GM23338 (cell line): ENCODE measurements at regions not wholly inside any gene's neighbourhood (a gene's known extent, or its start where the extent isn't known, plus 50 kb on each side); places are given as distances from the start of the nearest gene placed in this dataset.

Experiments used
- ATAC-seq: fragments of 200-7000 bp; cut with Tn5 transposase; 3 replicates; pipeline ENCODE4 v1.9.1; 2020
- DNase-seq: peaks from one replicate; pipeline ENCODE4 v3.0.0-alpha.2; 2015; ENCODE audit warnings: low spot score
- H2AFZ ChIP-seq: fragments of 200-600 bp; sonication (generic); 2 replicates; pipeline ENCODE4 v1.8.0; 2016; ENCODE audit warnings: antibody characterized with exemption, mild to moderate bottlenecking, moderate library complexity
- H3F3A ChIP-seq: fragments of 200-600 bp; sonication (generic); replicated peaks from 2 replicates; pipeline ENCODE4 v1.8.0; 2017; ENCODE audit warnings: antibody characterized with exemption, mixed run types, low read depth
- H3K27ac ChIP-seq: fragments of 200-600 bp; sonication (generic); 2 replicates; pipeline ENCODE4 v1.6.1; 2016; ENCODE audit warnings: low read depth
- H3K27me3 ChIP-seq: fragments of 200-600 bp; sonication (generic); 2 replicates; pipeline ENCODE4 v1.8.0; 2016; ENCODE audit warnings: mild to moderate bottlenecking, mixed run types, moderate library complexity; ENCODE audit not compliant: insufficient read depth
- H3K36me3 ChIP-seq: fragments of 200-600 bp; sonication (generic); 2 replicates; pipeline ENCODE4 v1.8.0; 2016; ENCODE audit warnings: mild to moderate bottlenecking; ENCODE audit not compliant: insufficient read depth
- H3K4me1 ChIP-seq: fragments of 200-600 bp; sonication (generic); 2 replicates; pipeline ENCODE4 v1.8.0; 2016; ENCODE audit warnings: mild to moderate bottlenecking, moderate library complexity; ENCODE audit not compliant: insufficient read depth
- H3K4me2 ChIP-seq: fragments of 200-600 bp; sonication (generic); 2 replicates; pipeline ENCODE4 v1.7.1; 2017; ENCODE audit warnings: mixed run types
- H3K4me3 ChIP-seq: fragments of 200-600 bp; sonication (generic); 2 replicates; pipeline ENCODE4 v1.6.1; 2016; ENCODE audit warnings: mixed run types
- H3K79me2 ChIP-seq: fragments of 200-600 bp; sonication (generic); replicated peaks from 2 replicates; pipeline ENCODE4 v1.8.0; 2017; ENCODE audit warnings: mild to moderate bottlenecking; ENCODE audit not compliant: insufficient read depth
- H3K9me2 ChIP-seq: fragments of 200-600 bp; sonication (generic); 2 replicates; pipeline ENCODE4 v1.8.0; 2017; ENCODE audit not compliant: insufficient read depth
- H4K20me1 ChIP-seq: fragments of 200-600 bp; sonication (generic); replicated peaks from 2 replicates; pipeline ENCODE4 v1.8.0; 2017; ENCODE audit warnings: mild to moderate bottlenecking; ENCODE audit not compliant: insufficient read depth
- H3K27ac Mint-ChIP-seq: 2 replicates; pipeline ENCODE4 v1.8.0; 2020; ENCODE audit warnings: inconsistent platforms, mild to moderate bottlenecking, moderate library complexity, mixed read lengths
- H3K27me3 Mint-ChIP-seq: 3 replicates; pipeline ENCODE4 v1.8.0; 2022; ENCODE audit warnings: low read depth, mild to moderate bottlenecking, moderate library complexity, mixed read lengths, inconsistent platforms; ENCODE audit not compliant: insufficient read depth, poor library complexity
- H3K36me3 Mint-ChIP-seq: 3 replicates; pipeline ENCODE4 v1.8.0; 2021; ENCODE audit warnings: low read depth, mild to moderate bottlenecking, inconsistent platforms, moderate library complexity, mixed read lengths
- H3K4me1 Mint-ChIP-seq: 3 replicates; pipeline ENCODE4 v1.8.0; 2020; ENCODE audit warnings: mild to moderate bottlenecking, inconsistent platforms, mixed read lengths
- H3K4me3 Mint-ChIP-seq: 3 replicates; pipeline ENCODE4 v1.8.0; 2021; ENCODE audit warnings: moderate library complexity, mild to moderate bottlenecking, inconsistent platforms, mixed read lengths
- H3K9me3 Mint-ChIP-seq: 3 replicates; pipeline ENCODE4 v1.8.0; 2020; ENCODE audit warnings: moderate library complexity, mild to moderate bottlenecking, inconsistent platforms, mixed read lengths
- JUNB ChIP-seq: IDR thresholded peaks from one replicate; pipeline ENCODE4 v1.6.1; 2016; ENCODE audit warnings: antibody characterized with exemption; ENCODE audit not compliant: unreplicated experiment
- POLR2AphosphoS5 ChIP-seq: IDR thresholded peaks from 2 replicates; pipeline ENCODE4 v1.6.1; 2016; ENCODE audit warnings: antibody characterized with exemption, low read depth
- STAT1 ChIP-seq: IDR thresholded peaks from one replicate; pipeline ENCODE4 v1.6.1; 2016; ENCODE audit warnings: antibody characterized with exemption; ENCODE audit not compliant: unreplicated experiment
- ZNF331 ChIP-seq: fragments of 250-450 bp; sonication (Bioruptor Pico); IDR thresholded peaks from 2 replicates; pipeline ENCODE4 v1.5.0; 2020; ENCODE audit warnings: low read depth, mild to moderate bottlenecking, moderate library complexity
- TF ChIP-seq, protein P1 (sequence below): fragments of 250-450 bp; sonication (Bioruptor Pico); IDR thresholded peaks from 2 replicates; pipeline ENCODE4 v1.5.0; 2020; ENCODE audit warnings: mild to moderate bottlenecking, moderate library complexity
- TF ChIP-seq, protein P2 (sequence below): IDR thresholded peaks from one replicate; pipeline ENCODE4 v1.6.1; 2018; ENCODE audit warnings: antibody characterized with exemption; ENCODE audit not compliant: unreplicated experiment

DNA sequence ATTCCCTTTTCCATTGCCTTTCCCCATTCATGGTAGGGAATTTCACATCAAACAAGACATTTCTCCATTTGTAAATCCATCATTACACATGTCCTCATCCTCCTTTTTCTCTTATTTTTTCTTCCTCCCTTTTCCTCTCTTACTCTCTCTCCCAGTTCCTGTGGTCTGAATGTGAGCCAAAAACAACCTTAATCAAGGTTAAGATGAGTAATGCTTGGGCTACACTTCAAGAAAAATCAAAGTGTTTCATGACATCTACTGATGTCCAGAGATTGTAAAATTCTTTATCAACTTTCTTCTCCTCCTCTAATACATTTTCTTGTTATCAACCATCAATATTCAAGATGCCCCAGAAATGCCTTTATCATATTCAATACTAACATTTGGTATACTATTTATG, 172.5 kb upstream of the PRNP start:
- Mint-ChIP-seq H3K9me3 (peaks cover 16% of the 10 kb centered on the region), H3K27ac (no peak overlapping the region), H3K4me3 (no peak overlapping the region), H3K36me3 (peaks cover 17% of the 10 kb centered on the region), H3K27me3 (peaks cover 2% of the 10 kb centered on the region), H3K4me1 (peaks cover 16% of the 10 kb centered on the region)
- Histone ChIP-seq H3K4me1 (peaks cover 12% of the 10 kb centered on the region; the same call in 1 of the 2 replicates), H4K20me1 (no peaks in the 10 kb centered on the region), H2AFZ (no peak overlapping the region), H3K4me2 (no peak overlapping the region), H3K9me2 (peaks cover 6% of the 10 kb centered on the region), H3K27ac (no peak overlapping the region), H3K79me2 (no peaks in the 10 kb centered on the region), H3K27me3 (no peaks in the 10 kb centered on the region), H3K36me3 (peaks cover 5% of the 10 kb centered on the region; the same call in 1 of the 2 replicates), H3F3A (no peaks in the 10 kb centered on the region), H3K4me3 (no peak overlapping the region)
- no peak for DNase-seq
- TF ChIP-seq JUNB (no peak), POLR2AphosphoS5 (no peak), STAT1 (no peak), ZNF331 (CRISPR knock-in tag) (no peak)
- TF ChIP-seq, protein P1, sequence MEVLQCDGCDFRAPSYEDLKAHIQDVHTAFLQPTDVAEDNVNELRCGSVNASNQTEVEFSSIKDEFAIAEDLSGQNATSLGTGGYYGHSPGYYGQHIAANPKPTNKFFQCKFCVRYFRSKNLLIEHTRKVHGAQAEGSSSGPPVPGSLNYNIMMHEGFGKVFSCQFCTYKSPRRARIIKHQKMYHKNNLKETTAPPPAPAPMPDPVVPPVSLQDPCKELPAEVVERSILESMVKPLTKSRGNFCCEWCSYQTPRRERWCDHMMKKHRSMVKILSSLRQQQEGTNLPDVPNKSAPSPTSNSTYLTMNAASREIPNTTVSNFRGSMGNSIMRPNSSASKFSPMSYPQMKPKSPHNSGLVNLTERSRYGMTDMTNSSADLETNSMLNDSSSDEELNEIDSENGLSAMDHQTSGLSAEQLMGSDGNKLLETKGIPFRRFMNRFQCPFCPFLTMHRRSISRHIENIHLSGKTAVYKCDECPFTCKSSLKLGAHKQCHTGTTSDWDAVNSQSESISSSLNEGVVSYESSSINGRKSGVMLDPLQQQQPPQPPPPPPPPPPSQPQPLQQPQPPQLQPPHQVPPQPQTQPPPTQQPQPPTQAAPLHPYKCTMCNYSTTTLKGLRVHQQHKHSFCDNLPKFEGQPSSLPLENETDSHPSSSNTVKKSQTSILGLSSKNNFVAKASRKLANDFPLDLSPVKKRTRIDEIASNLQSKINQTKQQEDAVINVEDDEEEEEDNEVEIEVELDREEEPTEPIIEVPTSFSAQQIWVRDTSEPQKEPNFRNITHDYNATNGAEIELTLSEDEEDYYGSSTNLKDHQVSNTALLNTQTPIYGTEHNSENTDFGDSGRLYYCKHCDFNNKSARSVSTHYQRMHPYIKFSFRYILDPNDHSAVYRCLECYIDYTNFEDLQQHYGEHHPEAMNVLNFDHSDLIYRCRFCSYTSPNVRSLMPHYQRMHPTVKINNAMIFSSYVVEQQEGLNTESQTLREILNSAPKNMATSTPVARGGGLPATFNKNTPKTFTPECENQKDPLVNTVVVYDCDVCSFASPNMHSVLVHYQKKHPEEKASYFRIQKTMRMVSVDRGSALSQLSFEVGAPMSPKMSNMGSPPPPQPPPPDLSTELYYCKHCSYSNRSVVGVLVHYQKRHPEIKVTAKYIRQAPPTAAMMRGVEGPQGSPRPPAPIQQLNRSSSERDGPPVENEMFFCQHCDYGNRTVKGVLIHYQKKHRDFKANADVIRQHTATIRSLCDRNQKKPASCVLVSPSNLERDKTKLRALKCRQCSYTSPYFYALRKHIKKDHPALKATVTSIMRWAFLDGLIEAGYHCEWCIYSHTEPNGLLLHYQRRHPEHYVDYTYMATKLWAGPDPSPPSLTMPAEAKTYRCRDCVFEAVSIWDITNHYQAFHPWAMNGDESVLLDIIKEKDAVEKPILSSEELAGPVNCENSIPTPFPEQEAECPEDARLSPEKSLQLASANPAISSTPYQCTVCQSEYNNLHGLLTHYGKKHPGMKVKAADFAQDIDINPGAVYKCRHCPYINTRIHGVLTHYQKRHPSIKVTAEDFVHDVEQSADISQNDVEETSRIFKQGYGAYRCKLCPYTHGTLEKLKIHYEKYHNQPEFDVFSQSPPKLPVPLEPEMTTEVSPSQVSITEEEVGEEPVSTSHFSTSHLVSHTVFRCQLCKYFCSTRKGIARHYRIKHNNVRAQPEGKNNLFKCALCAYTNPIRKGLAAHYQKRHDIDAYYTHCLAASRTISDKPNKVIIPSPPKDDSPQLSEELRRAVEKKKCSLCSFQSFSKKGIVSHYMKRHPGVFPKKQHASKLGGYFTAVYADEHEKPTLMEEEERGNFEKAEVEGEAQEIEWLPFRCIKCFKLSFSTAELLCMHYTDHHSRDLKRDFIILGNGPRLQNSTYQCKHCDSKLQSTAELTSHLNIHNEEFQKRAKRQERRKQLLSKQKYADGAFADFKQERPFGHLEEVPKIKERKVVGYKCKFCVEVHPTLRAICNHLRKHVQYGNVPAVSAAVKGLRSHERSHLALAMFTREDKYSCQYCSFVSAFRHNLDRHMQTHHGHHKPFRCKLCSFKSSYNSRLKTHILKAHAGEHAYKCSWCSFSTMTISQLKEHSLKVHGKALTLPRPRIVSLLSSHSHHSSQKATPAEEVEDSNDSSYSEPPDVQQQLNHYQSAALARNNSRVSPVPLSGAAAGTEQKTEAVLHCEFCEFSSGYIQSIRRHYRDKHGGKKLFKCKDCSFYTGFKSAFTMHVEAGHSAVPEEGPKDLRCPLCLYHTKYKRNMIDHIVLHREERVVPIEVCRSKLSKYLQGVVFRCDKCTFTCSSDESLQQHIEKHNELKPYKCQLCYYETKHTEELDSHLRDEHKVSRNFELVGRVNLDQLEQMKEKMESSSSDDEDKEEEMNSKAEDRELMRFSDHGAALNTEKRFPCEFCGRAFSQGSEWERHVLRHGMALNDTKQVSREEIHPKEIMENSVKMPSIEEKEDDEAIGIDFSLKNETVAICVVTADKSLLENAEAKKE (CRISPR knock-in tag): no peak
- TF ChIP-seq, protein P2, sequence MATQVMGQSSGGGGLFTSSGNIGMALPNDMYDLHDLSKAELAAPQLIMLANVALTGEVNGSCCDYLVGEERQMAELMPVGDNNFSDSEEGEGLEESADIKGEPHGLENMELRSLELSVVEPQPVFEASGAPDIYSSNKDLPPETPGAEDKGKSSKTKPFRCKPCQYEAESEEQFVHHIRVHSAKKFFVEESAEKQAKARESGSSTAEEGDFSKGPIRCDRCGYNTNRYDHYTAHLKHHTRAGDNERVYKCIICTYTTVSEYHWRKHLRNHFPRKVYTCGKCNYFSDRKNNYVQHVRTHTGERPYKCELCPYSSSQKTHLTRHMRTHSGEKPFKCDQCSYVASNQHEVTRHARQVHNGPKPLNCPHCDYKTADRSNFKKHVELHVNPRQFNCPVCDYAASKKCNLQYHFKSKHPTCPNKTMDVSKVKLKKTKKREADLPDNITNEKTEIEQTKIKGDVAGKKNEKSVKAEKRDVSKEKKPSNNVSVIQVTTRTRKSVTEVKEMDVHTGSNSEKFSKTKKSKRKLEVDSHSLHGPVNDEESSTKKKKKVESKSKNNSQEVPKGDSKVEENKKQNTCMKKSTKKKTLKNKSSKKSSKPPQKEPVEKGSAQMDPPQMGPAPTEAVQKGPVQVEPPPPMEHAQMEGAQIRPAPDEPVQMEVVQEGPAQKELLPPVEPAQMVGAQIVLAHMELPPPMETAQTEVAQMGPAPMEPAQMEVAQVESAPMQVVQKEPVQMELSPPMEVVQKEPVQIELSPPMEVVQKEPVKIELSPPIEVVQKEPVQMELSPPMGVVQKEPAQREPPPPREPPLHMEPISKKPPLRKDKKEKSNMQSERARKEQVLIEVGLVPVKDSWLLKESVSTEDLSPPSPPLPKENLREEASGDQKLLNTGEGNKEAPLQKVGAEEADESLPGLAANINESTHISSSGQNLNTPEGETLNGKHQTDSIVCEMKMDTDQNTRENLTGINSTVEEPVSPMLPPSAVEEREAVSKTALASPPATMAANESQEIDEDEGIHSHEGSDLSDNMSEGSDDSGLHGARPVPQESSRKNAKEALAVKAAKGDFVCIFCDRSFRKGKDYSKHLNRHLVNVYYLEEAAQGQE: no peak
- no peak for ATAC-seq
